Ovary (tissue), 7 donors: ENCODE measurements at regions not wholly inside any gene's neighbourhood (a gene's known extent, or its start where the extent isn't known, plus 50 kb on each side); places are given as distances from the start of the nearest gene placed in this dataset.

Experiments
- DNase-seq, 5 donors: peaks; one replicate each; pipeline ENCODE4 v3.0.0-alpha.2; 2019 to 2020
- H3K27ac ChIP-seq, 2 donors: fragments of 200-600 bp; one replicate each; pipeline versions ENCODE4 v1.5.1 to v1.8.0; 2019 to 2022
- H3K27me3 ChIP-seq: fragments of 200-600 bp; one replicate; pipeline ENCODE4 v1.8.0; 2022
- H3K36me3 ChIP-seq: fragments of 200-600 bp; sonication (generic); one replicate; pipeline ENCODE4 v1.5.1; 2019
- H3K4me1 ChIP-seq: one replicate; pipeline ENCODE4 v1.8.1; 2013; ENCODE audit warnings: mild to moderate bottlenecking, moderate library complexity; ENCODE audit not compliant: insufficient read depth
- H3K4me3 ChIP-seq: fragments of 200-600 bp; sonication (generic); one replicate; pipeline ENCODE4 v1.5.1; 2017
- H3K9me3 ChIP-seq, 2 donors: fragments of 200-600 bp in 1 of 2; sonication (generic) in 1 of 2; one replicate each; pipeline versions ENCODE4 v1.5.1 to v1.8.1; 2013 to 2019; ENCODE audit warnings: mild to moderate bottlenecking in 1 of 2, moderate library complexity in 1 of 2
- EP300 ChIP-seq: sonication (generic); formaldehyde crosslinking; IDR thresholded peaks from one replicate; pipeline ENCODE4 v1.6.1; 2017; ENCODE audit warnings: antibody characterized with exemption
- POLR2A ChIP-seq: fragments of 450-650 bp; IDR thresholded peaks from one replicate; pipeline ENCODE4 v1.6.1; 2017; ENCODE audit warnings: antibody characterized with exemption, mild to moderate bottlenecking, moderate library complexity
- WGBS, 3 donors: extraction: QIAGEN DNeasy Blood & Tissue Kit in 1 of 3; methylation state at CpG; one replicate each; pipeline versions ENCODE4 v1.1.5 to v1.1.7; 2013 to 2017; 5-methylcytosine and 5-hydroxymethylcytosine counted together
- intact Hi-C, 4 donors: fragments of 100-400 bp; cut with DNase I; formaldehyde crosslinking; loops; one replicate each; pipeline versions ENCODE4 v1.11.0 to v1.15.1; 2022 to 2023
- TF ChIP-seq, protein P1 (sequence below), 3 donors: fragments of 450-650 bp in 2 of 3; fragments of 200-600 bp in 1 of 3; IDR thresholded peaks; one replicate each; pipeline versions ENCODE4 v1.5.1 to v1.8.0; 2016 to 2022; ENCODE audit warnings: antibody characterized with exemption in 3 of 3, mild to moderate bottlenecking in 1 of 3
- donor health status: DM: no; HTN: no; CAD: no; lungs with moderate emphysema.
- donor health status: DM: no; HTN: no; CAD: no.
- donor health status: Bipolar disorder and iron deficiency.
- donor health status: DM: no; HTN: no; CAD: no.
- donor health status: DM: yes; HTN: yes; CAD: no.

DNA sequence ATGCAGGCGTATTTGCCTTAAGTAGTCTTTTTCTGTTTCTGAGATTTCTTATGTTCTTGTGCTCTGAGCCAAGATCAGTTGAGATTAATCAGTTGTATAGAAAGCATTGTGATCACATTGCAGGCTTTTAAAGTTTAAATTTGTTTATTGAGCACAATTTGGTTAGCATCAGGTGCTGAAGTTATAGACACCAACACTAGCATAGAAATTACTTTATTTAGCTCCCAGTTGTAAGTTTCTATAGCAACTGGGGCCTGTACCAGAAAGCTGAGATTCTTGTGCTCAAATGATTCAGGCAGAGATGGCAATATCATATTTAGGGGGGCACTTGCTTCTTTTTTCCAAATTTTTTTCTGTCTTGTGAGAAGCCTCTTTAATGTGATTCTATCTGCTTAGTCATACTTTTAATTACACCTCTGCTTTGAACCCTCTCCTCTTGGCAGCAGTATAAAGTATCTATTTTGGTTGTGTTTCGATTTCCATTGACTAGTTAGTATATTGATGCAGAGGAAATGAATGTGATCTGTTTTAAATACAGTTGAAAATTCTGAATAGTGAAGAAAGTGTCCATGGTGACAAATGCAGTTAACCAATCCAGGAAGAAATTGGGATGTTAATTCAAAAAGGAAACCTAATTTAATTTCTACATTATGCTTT is 241.7 kb upstream of the GBE1 start:
- no peak overlapping the region for H3K27ac ChIP-seq
- H3K4me1 ChIP-seq, result peaks cover 1% of the 10 kb centered on the region
- H3K27me3 ChIP-seq, result no peaks in the 10 kb centered on the region
- H3K36me3 ChIP-seq, result no peaks in the 10 kb centered on the region
- no peak for TF ChIP-seq EP300
- TF ChIP-seq, protein P1, sequence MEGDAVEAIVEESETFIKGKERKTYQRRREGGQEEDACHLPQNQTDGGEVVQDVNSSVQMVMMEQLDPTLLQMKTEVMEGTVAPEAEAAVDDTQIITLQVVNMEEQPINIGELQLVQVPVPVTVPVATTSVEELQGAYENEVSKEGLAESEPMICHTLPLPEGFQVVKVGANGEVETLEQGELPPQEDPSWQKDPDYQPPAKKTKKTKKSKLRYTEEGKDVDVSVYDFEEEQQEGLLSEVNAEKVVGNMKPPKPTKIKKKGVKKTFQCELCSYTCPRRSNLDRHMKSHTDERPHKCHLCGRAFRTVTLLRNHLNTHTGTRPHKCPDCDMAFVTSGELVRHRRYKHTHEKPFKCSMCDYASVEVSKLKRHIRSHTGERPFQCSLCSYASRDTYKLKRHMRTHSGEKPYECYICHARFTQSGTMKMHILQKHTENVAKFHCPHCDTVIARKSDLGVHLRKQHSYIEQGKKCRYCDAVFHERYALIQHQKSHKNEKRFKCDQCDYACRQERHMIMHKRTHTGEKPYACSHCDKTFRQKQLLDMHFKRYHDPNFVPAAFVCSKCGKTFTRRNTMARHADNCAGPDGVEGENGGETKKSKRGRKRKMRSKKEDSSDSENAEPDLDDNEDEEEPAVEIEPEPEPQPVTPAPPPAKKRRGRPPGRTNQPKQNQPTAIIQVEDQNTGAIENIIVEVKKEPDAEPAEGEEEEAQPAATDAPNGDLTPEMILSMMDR (IDR thresholded peaks at IDR 0.05), result no peak
- TF ChIP-seq POLR2A, result no peak
- H3K4me3 ChIP-seq, result no peak overlapping the region
- H3K9me3 ChIP-seq, result no peaks in the 10 kb centered on the region
- no peak for DNase-seq
- intact Hi-C loops, result no loop called here
- WGBS, 3 donors, result 90 to 95% (median 93%) methylated on average over 2 of the region's 2 CpGs

DNA sequence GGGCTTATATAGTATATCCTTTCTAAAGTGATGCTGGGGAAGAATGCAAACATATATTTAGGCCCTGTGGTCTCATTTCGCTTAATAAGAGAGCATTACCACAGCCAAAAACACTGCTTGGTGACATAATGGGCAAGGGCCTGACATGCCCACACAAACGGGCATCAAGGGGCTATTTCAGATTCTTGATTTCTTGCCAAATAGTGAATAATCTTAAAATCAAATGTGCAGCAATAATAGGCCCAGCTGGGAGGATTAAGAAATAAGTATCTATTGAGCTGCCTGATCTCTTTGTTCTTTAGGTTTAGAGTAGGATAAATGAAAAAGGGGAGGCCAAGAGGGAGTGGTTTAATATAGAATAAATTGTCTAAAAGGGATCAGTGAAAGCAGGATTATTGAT is 241.0 kb upstream of the GBE1 start:
- intact Hi-C loops, result no loop called here
- no peaks in the 10 kb centered on the region for H3K9me3 ChIP-seq
- H3K36me3 ChIP-seq, result no peaks in the 10 kb centered on the region
- H3K27ac ChIP-seq, result no peak overlapping the region
- H3K4me3 ChIP-seq, result no peak overlapping the region
- H3K4me1 ChIP-seq, result peaks cover 2% of the 10 kb centered on the region
- no peaks in the 10 kb centered on the region for H3K27me3 ChIP-seq
- DNase-seq, result no peak
- WGBS, 3 donors, result 78 to 85% (median 81%) methylated on average over 2 of the region's 2 CpGs
- TF ChIP-seq, protein P1 (IDR thresholded peaks at IDR 0.05), result no peak
- TF ChIP-seq POLR2A, result no peak
- no peak for TF ChIP-seq EP300

DNA sequence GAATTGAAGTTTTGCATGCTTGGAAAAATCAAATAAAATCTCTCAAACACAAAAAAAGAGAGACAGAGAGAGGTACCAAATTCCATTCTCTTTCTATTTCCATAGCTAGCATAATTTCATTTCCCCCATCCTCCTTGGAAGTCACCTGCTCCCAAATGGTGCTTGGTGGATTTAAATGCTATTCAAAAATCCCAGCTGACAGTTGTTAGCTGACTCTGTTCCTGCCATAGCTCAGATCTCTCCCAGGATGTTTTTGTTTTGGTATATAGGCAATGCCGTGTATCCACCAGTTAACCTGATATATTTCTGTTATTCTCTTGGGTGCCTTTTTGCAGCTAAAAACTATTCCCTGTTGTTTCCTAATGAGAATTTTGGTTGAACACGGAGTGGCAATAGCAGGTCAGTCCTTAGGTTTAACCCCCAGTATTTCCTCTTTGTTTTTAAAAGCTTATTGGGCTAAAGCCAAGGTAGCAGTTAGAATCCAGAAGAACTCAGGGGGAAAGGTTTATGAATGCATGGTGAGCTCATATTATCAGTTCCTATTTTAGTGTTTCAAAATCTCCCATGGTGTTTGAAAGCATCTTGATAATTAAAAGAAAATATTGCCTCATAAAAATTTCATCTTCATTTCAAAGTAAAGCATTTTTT is 240.0 kb upstream of the GBE1 start:
- TF ChIP-seq EP300, result no peak
- TF ChIP-seq, protein P1 (IDR thresholded peaks at IDR 0.05), result no peak
- TF ChIP-seq POLR2A, result no peak
- Histone ChIP-seq H3K4me3 (no peak overlapping the region), H3K27me3 (no peaks in the 10 kb centered on the region), H3K36me3 (no peaks in the 10 kb centered on the region), H3K9me3 (no peaks in the 10 kb centered on the region), H3K27ac (no peak overlapping the region), H3K4me1 (peaks cover 2% of the 10 kb centered on the region)
- no peak for DNase-seq
- WGBS, 3 donors, result 16 to 28% (median 25%) methylated on average over 2 of the region's 2 CpGs
- intact Hi-C loops, result no loop called here

DNA sequence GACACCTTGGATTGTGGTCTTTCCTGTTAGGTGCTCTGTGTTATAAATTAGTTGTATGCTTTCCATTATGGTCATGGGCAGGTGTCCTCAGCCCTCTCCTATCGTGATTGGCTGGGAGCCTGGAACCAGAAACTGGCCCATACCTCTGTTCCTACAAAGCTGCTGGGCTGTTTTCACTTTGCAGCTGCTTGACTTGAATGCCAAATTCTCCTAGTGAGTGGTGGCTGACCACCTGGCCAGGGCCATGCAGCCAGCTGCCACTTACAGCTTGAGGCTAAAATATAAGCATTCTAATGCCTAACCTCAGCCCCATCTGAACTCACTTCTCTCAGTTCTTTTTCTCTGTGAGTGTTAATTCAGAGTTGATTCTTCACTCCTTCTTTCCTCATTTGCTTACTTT is 239.3 kb upstream of the GBE1 start:
- no peak overlapping the region for H3K4me3 ChIP-seq

More for the DNA sequence above, 239.3 kb upstream of the GBE1 start:
- Histone ChIP-seq H3K36me3 (no peaks in the 10 kb centered on the region), H3K27me3 (no peaks in the 10 kb centered on the region), H3K27ac (no peak overlapping the region), H3K4me1 (peaks cover 2% of the 10 kb centered on the region), H3K9me3 (no peaks in the 10 kb centered on the region)
- intact Hi-C loops, result no loop called here
- no peak for DNase-seq
- whole genome bisulfite sequencing, 3 donors, result 38 to 63% (median 43%) methylated on average over 1 of the region's 1 CpG
- TF ChIP-seq EP300, result no peak
- TF ChIP-seq, protein P1 (IDR thresholded peaks at IDR 0.05), result no peak
- TF ChIP-seq POLR2A, result no peak
